MM.1S (cell line): ENCODE measurements at regions not wholly inside any gene's neighbourhood (a gene's known extent, or its start where the extent isn't known, plus 50 kb on each side); places are given as distances from the start of the nearest gene placed in this dataset.

Source experiments
- EZH2 ChIP-seq: fragments of 300-600 bp; sonication (generic); optimal IDR thresholded peaks from 2 replicates; pipeline ENCODE3; 2017; ENCODE audit warnings: low read depth, mild to moderate bottlenecking, antibody characterized with exemption, low read length, mixed read lengths
- EZH2phosphoT487 ChIP-seq: fragments of 300-600 bp; sonication (generic); IDR thresholded peaks from 2 replicates; pipeline ENCODE4 v1.6.1; 2018; ENCODE audit warnings: antibody characterized with exemption, low read length
- TF ChIP-seq, protein P1 (sequence below): fragments of 300-600 bp; sonication (generic); IDR thresholded peaks from 2 replicates; pipeline ENCODE4 v1.5.1; 2016; ENCODE audit warnings: antibody characterized with exemption, low read length, mixed read lengths

DNA sequence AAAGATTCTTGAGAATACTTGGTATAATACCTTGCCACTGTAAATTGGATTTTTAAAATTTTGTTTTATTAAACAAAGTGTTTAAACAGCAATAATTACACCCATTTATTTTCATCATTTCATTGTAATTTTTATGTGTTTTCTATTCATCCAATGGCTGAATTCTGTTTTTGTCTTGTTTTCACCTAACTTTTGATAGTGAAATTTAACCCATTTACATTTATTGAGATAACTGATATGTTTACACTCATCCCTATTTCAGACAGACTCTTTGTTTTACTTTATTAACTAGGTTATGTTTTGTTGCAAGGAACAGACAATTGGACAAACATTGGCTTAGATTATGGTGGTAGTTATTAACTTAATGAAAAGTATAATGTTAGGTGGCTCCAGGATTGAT is 113.1 kb upstream of the REG3A start:
- TF ChIP-seq, protein P1, sequence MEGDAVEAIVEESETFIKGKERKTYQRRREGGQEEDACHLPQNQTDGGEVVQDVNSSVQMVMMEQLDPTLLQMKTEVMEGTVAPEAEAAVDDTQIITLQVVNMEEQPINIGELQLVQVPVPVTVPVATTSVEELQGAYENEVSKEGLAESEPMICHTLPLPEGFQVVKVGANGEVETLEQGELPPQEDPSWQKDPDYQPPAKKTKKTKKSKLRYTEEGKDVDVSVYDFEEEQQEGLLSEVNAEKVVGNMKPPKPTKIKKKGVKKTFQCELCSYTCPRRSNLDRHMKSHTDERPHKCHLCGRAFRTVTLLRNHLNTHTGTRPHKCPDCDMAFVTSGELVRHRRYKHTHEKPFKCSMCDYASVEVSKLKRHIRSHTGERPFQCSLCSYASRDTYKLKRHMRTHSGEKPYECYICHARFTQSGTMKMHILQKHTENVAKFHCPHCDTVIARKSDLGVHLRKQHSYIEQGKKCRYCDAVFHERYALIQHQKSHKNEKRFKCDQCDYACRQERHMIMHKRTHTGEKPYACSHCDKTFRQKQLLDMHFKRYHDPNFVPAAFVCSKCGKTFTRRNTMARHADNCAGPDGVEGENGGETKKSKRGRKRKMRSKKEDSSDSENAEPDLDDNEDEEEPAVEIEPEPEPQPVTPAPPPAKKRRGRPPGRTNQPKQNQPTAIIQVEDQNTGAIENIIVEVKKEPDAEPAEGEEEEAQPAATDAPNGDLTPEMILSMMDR, result no peak
- TF ChIP-seq EZH2 (no peak), EZH2phosphoT487 (no peak)
